ENCODE measurements at regions not wholly inside any gene's neighbourhood (a gene's known extent, or its start where the extent isn't known, plus 50 kb on each side); places are given as distances from the start of the nearest gene placed in this dataset.

DNA sequence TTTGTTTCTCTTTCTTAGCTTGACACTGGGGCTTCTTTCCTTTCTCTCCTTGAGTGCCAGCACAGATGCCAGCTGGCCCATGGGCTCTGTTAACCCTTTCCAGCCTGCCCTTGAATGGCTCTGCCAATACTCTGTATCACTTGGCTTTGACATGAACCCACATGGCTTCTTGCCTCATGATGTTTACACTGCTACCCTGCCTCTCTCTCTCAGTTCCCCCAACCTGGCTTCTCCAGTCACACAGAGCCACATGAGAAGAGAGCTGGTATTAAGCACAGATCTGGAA, 262.4 kb downstream of the OMA1 start:
- TF ChIP-seq CTCF (IDR thresholded peaks at IDR 0.05 in 2 of 3, conservative IDR thresholded peaks at IDR 0.05 in 1 of 3; ENCODE audit: insufficient read depth in 2 of 3, low read depth in 1 of 3, low read length in 3 of 3), result no peak
- no peak for TF ChIP-seq FOXP1 (CRISPR knock-in tag; IDR thresholded peaks at IDR 0.05)
- TF ChIP-seq HINFP (tag; conservative IDR thresholded peaks at IDR 0.05; ENCODE audit: low read depth), result no peak
- TF ChIP-seq PRMT5 (CRISPR knock-in tag; IDR thresholded peaks at IDR 0.05), result no peak
- TF ChIP-seq ID3 (CRISPR knock-in tag; IDR thresholded peaks at IDR 0.05), result no peak
- no peak for TF ChIP-seq ID3 (tag; IDR thresholded peaks at IDR 0.05)
- TF ChIP-seq FOXA1 (IDR thresholded peaks at IDR 0.05; ENCODE audit: borderline replicate concordance), result no peak
- no peak for TF ChIP-seq HNRNPLL (IDR thresholded peaks at IDR 0.05; ENCODE audit: low read depth, low read length, poor library complexity, severe bottlenecking)

All from K562 (cell line).